SJCRH30 (cell line): ENCODE measurements at regions not wholly inside any gene's neighbourhood (a gene's known extent, or its start where the extent isn't known, plus 50 kb on each side); places are given as distances from the start of the nearest gene placed in this dataset.

Source experiments
- DNase-seq, 2 experiments: peaks; one replicate each; pipeline ENCODE4 v3.0.0-alpha.2; 2015 to 2020
- H3K27ac ChIP-seq: fragments of 250-450 bp; sonication (Bioruptor Pico); 2 replicates; pipeline ENCODE4 v1.5.1; 2020; ENCODE audit warnings: mild to moderate bottlenecking, moderate library complexity
- H3K27me3 ChIP-seq: fragments of 250-450 bp; sonication (Bioruptor Pico); 2 replicates; pipeline ENCODE4 v1.5.1; 2020; ENCODE audit warnings: mild to moderate bottlenecking, moderate library complexity
- H3K36me3 ChIP-seq: fragments of 250-450 bp; sonication (Bioruptor Pico); 2 replicates; pipeline ENCODE4 v1.5.1; 2020; ENCODE audit warnings: mild to moderate bottlenecking, moderate library complexity
- H3K4me1 ChIP-seq: fragments of 250-450 bp; sonication (Bioruptor Pico); 2 replicates; pipeline ENCODE4 v1.5.1; 2020; ENCODE audit warnings: mild to moderate bottlenecking, moderate library complexity
- H3K4me3 ChIP-seq: fragments of 250-450 bp; sonication (Bioruptor Pico); 2 replicates; pipeline ENCODE4 v1.5.1; 2020; ENCODE audit warnings: mild to moderate bottlenecking, moderate library complexity
- H3K9me3 ChIP-seq: fragments of 250-450 bp; sonication (Bioruptor Pico); replicated peaks from 2 replicates; pipeline ENCODE4 v1.5.1; 2020; ENCODE audit warnings: mild to moderate bottlenecking, moderate library complexity

DNA sequence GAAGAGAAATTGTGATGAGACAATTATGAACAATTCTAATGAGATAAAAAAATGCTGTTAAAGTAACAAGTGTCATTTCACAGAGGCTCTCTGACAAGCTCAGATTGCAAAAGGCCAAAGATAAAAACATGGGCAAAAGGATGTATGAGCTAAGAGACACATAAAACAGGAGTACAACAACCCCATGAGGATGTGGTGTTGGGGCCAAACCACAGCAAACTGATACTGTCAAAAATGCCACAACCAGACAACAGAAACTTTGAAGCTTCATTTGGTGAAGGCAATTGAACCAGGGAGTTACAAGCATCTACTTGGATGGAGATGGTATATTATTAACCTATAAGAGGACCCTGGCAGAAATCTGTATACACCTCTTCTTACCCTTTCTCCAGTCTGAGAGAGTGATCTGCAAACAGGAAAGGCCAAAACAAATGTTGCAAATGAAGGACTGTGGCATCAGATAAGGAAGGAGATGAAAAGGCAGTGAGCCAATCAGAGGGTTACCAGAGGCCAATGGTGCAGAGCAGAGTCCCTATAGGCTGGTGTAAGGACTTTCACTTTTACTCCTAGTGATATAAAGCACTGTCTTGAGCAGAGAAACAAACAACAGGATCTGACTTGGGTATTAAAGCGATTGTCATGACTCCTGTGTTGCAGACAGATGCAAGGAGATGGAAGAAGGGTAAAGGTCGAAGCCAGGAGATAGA, 659.0 kb downstream of the NTRK3 start:
- no peaks in the 10 kb centered on the region for H3K36me3 ChIP-seq
- no peak overlapping the region for H3K4me3 ChIP-seq
- H3K27ac ChIP-seq = no peak overlapping the region
- H3K4me1 ChIP-seq = peaks cover 2% of the 10 kb centered on the region
- DNase-seq = peak in 1 of 2 experiments; percentile 3
- no peaks in the 10 kb centered on the region for H3K9me3 ChIP-seq
- H3K27me3 ChIP-seq = no peaks in the 10 kb centered on the region

DNA sequence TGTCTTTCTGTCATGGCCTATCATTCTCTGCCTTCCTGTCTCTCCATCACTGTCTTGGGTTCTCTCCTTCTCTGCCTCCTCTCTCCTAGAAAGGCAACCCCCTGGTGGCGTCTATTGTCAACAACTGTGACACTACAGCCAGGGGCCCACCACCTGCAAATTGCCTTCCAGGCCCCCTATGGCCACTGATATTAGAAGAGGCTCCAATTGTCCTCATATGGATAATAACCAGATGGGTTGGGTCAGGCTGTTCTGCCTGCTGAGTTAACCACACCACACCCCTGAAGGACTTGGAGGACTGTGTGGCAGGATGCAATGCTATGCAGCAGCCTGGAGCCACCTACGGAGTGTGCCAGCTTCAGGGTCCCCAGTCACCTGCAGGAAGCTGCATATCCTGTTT, 665.0 kb downstream of the NTRK3 start:
- DNase-seq = no peak
- Histone ChIP-seq H3K9me3 (no peaks in the 10 kb centered on the region), H3K36me3 (no peaks in the 10 kb centered on the region), H3K27me3 (no peaks in the 10 kb centered on the region), H3K4me3 (no peak overlapping the region), H3K4me1 (no peaks in the 10 kb centered on the region), H3K27ac (no peak overlapping the region)

DNA sequence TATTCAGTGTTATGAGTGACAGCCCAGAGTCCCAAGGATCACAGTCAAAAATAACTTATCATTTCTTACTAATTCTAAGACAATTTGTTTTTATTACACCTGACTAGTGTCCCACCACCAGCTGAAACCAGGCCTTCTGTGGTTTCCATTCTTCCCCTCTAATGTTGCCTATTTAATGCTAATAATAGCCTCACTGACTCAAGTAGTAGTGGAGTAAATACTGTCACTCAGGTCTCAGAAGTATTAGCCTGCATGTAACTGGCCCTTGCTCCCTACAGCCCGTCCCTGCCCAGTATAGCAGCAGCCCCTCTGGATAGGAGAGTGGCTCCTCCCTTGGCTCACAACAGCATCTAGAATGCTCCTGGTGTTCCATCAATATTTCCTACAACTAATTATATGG, 665.5 kb downstream of the NTRK3 start:
- DNase-seq = no peak
- no peaks in the 10 kb centered on the region for H3K27me3 ChIP-seq
- no peak overlapping the region for H3K4me3 ChIP-seq
- no peaks in the 10 kb centered on the region for H3K4me1 ChIP-seq
- no peaks in the 10 kb centered on the region for H3K36me3 ChIP-seq
- no peak overlapping the region for H3K27ac ChIP-seq
- H3K9me3 ChIP-seq = no peaks in the 10 kb centered on the region

DNA sequence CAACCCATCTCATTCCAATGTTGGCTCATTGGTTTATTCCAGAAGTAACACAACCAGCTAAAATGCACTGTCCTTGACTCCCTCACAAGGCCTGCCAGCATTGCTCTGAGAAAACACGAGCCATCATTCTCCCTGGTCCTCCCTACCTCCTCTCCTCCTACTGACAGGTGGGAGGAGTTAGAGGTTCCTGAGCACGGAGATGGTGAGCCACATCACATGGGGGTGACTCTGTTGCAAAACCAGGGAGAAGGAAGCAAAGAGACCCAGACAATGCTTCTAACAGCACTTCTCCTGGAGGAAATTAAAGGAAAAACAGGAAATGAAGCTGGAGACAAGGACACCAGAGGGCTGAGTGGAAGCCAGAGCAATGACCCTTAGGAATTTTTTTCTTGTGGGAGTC, 667.4 kb downstream of the NTRK3 start:
- Histone ChIP-seq H3K27me3 (no peaks in the 10 kb centered on the region), H3K36me3 (no peaks in the 10 kb centered on the region), H3K27ac (no peak overlapping the region), H3K4me1 (no peaks in the 10 kb centered on the region), H3K9me3 (no peaks in the 10 kb centered on the region), H3K4me3 (no peak overlapping the region)
- no peak for DNase-seq

DNA sequence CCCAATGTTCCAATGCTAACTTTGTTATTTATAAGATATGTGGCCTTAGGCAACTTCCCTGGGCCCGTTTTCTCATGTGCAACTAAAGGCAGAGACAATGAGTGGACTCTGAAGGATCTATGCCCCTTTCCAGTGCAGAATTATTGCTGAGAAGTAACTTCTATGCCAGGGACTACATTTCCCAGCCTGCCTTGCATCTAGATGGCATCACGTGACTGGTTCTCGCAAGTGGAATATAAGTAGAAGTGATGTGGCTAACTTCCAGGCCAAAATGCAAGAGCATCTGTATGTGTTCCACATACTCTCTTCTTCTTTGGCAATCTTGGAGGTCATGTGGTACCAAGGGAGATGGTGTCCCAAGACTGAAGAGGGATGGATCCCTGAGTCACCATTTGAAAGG, 674.4 kb downstream of the NTRK3 start:
- DNase-seq = peak in 1 of 2 experiments; percentile 3
- H3K4me1 ChIP-seq = no peaks in the 10 kb centered on the region
- no peak overlapping the region for H3K27ac ChIP-seq
- H3K9me3 ChIP-seq = no peaks in the 10 kb centered on the region
- H3K36me3 ChIP-seq = no peaks in the 10 kb centered on the region
- no peak overlapping the region for H3K4me3 ChIP-seq
- H3K27me3 ChIP-seq = no peaks in the 10 kb centered on the region

DNA sequence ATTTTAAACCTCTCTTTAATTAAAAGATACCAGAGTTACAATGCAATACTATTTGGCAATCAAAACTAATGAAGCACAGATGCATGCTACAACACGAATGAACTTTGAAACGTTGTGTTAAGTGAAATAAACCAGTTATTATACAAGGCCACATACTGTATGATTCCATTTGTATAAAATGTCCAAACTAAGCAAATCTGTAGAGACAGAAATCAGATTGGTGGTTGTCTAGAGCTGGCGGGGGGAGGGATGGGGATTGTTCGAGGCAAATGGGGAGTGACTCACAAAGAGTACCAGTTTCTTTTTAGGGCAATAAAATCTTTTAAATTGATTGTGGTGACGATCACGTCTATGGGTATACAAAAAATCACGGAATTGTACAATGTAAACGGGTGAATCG, 677.0 kb downstream of the NTRK3 start:
- H3K27me3 ChIP-seq = no peaks in the 10 kb centered on the region
- H3K4me3 ChIP-seq = no peak overlapping the region
- no peaks in the 10 kb centered on the region; the same call in 1 of the 2 replicates for H3K36me3 ChIP-seq
- H3K9me3 ChIP-seq = no peaks in the 10 kb centered on the region
- no peaks in the 10 kb centered on the region for H3K4me1 ChIP-seq
- no peak for DNase-seq
- no peak overlapping the region for H3K27ac ChIP-seq

DNA sequence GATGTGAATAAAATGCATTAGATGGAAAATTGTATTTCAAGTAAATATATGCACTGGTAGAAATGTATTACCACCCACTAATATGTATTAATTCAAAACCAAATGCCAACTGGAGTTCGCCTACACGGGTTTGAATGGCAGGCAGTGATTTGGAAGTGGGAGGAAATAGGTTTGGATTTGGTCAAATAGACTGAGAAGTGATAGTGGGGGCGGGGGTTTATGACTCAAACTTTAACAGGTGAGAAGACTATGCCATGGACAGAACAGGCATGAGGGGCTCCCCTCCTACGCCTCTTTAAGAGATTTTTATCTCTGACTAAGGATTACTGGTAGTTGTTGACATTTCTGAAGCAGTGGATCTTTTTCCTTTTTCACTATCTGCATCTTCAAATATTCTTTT, 677.8 kb downstream of the NTRK3 start:
- no peak for DNase-seq
- Histone ChIP-seq H3K4me1 (no peaks in the 10 kb centered on the region), H3K4me3 (no peak overlapping the region), H3K9me3 (no peaks in the 10 kb centered on the region), H3K36me3 (no peaks in the 10 kb centered on the region; the same call in 1 of the 2 replicates), H3K27me3 (no peaks in the 10 kb centered on the region), H3K27ac (no peak overlapping the region)

DNA sequence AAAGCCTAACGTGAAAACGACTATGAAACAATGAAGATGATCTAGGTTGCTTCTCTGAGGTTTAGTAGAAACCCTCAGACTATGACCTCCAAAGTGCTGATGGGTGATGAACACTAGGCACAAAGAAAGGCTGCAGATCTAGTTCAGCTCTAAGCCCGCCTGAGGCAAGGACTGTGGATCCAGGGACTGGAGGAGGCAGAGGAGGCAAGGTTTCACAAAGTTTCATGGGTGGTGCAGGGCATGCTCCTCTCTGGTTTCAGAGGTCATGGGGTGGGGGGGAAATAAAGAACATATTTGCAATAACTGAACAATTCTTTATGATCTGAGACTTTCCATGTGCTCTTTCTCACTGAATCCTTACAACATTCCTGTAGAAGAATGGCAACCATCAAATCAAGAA, 679.2 kb downstream of the NTRK3 start:
- DNase-seq = no peak
- Histone ChIP-seq H3K9me3 (no peaks in the 10 kb centered on the region), H3K36me3 (no peaks in the 10 kb centered on the region; the same call in 1 of the 2 replicates), H3K4me3 (no peak overlapping the region), H3K27ac (no peak overlapping the region), H3K4me1 (no peaks in the 10 kb centered on the region), H3K27me3 (no peaks in the 10 kb centered on the region)

DNA sequence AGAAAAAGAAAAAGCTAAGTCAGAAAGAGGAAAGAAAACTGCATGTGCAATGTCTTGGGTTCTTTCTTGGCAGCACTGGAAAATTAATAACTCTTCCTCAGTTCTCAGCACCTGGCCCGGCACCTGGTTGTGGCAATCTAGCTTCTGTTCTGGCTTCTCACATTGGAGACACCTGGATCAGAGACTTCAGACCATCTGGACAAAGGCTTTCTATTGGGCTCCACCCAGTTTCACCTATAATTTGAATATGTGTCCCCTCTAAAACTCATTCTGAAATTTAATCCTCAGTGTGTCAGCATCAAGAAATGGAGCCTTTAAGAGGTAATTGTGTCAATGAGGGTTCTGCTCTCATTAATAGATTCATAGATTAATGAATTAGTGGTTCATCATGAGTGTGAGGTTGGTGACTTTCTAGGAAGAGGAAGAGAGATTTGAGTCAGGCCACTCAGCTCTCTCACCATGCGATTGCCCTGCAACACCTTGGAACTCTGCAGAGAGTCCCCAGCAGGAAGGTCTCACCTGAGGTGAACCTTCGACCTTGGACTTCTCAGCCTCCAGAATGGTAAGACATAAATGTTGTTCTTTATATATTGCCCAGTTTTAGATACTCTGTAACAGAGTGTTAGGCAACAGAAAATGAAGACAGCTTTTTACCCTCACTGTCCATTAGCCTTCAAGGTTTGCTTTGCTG, 679.9 kb downstream of the NTRK3 start:
- Histone ChIP-seq H3K4me3 (no peak overlapping the region), H3K27ac (no peak overlapping the region), H3K36me3 (no peaks in the 10 kb centered on the region; the same call in 1 of the 2 replicates), H3K27me3 (no peaks in the 10 kb centered on the region), H3K4me1 (no peaks in the 10 kb centered on the region), H3K9me3 (no peaks in the 10 kb centered on the region)
- DNase-seq = no peak

DNA sequence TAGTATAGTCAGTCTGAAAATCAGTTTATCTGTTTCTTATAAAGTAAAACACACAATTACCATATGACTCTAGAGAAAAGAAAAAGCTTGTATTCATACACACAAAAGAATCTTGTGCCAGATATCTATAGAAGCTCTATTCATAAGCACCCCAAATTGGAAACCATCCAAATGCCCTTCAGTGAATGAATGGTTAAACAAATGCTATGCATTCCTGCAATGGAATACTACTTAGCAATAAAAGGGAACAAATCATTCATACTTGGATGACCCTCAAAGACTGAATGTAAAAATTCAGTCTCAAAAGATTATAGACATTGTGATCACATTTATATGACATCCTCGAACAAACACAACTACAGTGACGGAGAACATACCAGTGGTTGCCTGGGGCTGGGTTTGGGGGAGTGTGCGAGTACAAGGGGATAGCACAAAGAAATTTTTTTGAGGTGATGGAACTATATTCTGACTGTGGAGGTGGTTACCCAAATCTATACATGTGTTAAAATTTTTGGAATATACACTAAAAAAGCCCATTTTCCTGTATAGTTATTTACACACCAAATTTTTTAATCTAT, 680.6 kb downstream of the NTRK3 start:
- Histone ChIP-seq H3K4me1 (no peaks in the 10 kb centered on the region), H3K27ac (no peak overlapping the region), H3K9me3 (no peaks in the 10 kb centered on the region), H3K4me3 (no peak overlapping the region), H3K27me3 (no peaks in the 10 kb centered on the region), H3K36me3 (no peaks in the 10 kb centered on the region; the same call in 1 of the 2 replicates)
- peak in 1 of 2 experiments; percentile 15 for DNase-seq

DNA sequence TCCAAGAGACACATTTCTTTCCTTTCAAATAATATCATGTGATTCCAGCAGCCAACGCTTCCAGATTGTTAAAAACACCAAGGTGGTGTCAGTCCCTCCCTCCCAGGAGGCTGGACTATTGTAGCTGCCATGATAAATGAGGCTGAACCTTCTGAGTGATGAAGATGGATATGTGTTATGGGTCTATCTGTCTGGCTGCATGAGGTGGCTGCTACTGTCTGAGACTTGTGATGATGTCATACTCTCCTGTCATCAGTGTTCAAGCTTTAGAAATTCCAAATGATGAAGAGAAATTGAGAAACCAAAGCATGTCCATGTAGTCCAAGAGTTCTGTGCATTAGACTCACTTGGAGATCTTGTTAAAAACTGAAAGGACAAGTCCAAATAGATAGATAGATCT, 683.0 kb downstream of the NTRK3 start:
- no peak for DNase-seq
- Histone ChIP-seq H3K4me1 (no peaks in the 10 kb centered on the region), H3K27ac (no peak overlapping the region), H3K36me3 (no peaks in the 10 kb centered on the region; the same call in 1 of the 2 replicates), H3K4me3 (no peak overlapping the region), H3K9me3 (no peaks in the 10 kb centered on the region), H3K27me3 (no peaks in the 10 kb centered on the region)

DNA sequence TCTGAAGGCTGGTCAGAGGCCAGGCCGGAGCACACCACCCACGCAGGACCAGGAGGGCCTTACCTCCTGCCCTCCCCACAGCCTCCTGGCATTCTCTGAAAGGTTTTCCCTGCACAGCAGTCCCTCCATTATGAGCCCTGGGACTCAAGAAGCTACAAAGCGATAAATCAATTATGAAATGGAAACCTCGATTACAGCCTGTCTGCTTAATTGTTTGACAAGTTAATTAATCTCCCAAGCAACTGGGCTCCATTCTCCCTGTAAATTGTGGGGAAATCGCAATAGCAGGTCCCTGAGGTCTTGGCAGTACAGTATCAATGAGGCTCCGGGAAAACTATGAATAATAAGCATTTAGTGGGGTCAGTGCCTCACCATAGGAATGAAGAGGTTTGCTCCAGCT, 683.5 kb downstream of the NTRK3 start:
- Histone ChIP-seq H3K27me3 (no peaks in the 10 kb centered on the region), H3K4me1 (no peaks in the 10 kb centered on the region), H3K4me3 (no peak overlapping the region), H3K9me3 (no peaks in the 10 kb centered on the region), H3K36me3 (no peaks in the 10 kb centered on the region; the same call in 1 of the 2 replicates), H3K27ac (no peak overlapping the region)
- DNase-seq = no peak

DNA sequence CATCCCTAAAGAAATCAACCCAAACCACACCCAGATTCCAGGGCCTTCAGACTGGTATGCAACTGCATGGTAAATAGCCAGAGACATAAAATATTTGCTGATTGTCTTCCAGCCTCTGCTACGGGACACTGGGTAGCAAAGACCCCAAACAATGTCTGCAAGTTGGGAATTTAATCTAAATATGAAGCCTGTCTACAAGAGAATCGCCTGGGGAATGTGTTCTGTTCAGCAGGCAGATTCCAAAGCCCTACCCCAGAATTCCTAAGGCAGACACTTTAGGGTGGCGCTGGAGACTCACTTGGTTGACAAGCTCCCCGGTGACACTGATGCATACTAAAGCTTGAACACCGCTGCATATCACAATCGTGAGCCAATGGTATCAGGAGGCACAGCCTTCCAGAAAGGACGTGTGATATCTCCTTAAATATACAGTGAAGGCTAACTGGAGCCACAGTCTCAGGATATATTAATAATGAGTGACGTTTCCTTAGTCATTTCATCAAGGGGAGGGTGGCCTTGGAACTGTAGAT, 684.1 kb downstream of the NTRK3 start:
- H3K27ac ChIP-seq = no peak overlapping the region
- H3K36me3 ChIP-seq = no peaks in the 10 kb centered on the region; the same call in 1 of the 2 replicates
- no peak overlapping the region for H3K4me3 ChIP-seq
- H3K27me3 ChIP-seq = no peaks in the 10 kb centered on the region
- H3K4me1 ChIP-seq = no peaks in the 10 kb centered on the region
- no peak for DNase-seq
- no peaks in the 10 kb centered on the region for H3K9me3 ChIP-seq

DNA sequence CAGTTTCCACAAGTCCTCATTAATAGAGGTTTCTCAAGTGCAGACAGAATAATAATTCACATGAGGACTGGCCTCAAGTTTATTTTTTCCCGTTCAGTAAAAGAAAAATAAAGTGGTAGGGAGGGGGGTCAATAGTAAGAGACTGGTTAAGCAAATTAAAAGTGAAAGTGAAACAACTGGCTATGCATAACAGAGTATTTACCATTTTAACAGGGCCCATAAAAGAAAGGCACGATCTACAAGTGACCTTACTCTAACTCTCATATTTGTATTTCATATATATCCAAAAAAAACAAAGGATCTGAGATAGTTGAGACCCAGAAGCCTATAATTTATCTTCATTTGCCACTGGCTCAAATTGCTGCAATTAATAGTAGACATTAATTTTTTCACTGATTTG, 686.3 kb downstream of the NTRK3 start:
- H3K27me3 ChIP-seq = no peaks in the 10 kb centered on the region
- H3K4me1 ChIP-seq = no peaks in the 10 kb centered on the region
- no peak for DNase-seq
- H3K4me3 ChIP-seq = no peak overlapping the region
- no peaks in the 10 kb centered on the region; the same call in 1 of the 2 replicates for H3K36me3 ChIP-seq
- H3K27ac ChIP-seq = no peak overlapping the region
- no peaks in the 10 kb centered on the region for H3K9me3 ChIP-seq

DNA sequence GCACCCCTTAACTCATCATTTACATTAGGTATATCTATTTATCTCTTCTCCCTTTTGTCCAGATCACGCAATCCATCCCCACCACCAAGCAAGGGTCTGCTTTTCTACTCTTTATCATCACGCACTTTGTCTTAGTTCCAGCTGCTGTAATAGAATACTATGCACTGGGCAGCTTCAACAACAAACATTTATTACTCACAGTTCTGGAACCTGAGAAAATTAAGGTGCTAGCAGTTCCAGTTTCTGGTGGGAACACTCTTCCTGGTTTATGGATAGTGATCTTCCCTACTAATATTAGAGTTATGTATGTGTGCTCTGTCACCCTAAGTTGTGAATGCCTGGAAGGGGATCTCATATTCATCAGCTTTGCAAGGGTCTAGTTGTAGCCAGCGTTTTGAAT, 687.0 kb downstream of the NTRK3 start:
- DNase-seq = no peak
- Histone ChIP-seq H3K4me1 (no peaks in the 10 kb centered on the region), H3K4me3 (no peak overlapping the region), H3K36me3 (no peaks in the 10 kb centered on the region; the same call in 1 of the 2 replicates), H3K27me3 (no peaks in the 10 kb centered on the region), H3K9me3 (no peaks in the 10 kb centered on the region), H3K27ac (no peak overlapping the region)
